ENCODE measurements at regions not wholly inside any gene's neighbourhood (a gene's known extent, or its start where the extent isn't known, plus 50 kb on each side); places are given as distances from the start of the nearest gene placed in this dataset.

- H3K27me3 ChIP-seq (ENCODE audit: insufficient read depth, low read depth): no peaks in the 10 kb centered on the region
- H3K36me3 ChIP-seq (ENCODE audit: insufficient read depth): no peaks in the 10 kb centered on the region
- H2AFZ ChIP-seq (ENCODE audit: low read depth): no peak overlapping the region
- no peak overlapping the region for H3K27ac ChIP-seq
- no peaks in the 10 kb centered on the region for H3K79me2 ChIP-seq (ENCODE audit: insufficient read depth, low read depth)
- no peak for TF ChIP-seq CTCF (conservative IDR thresholded peaks at IDR 0.05; ENCODE audit: low read depth, low read length)
- H3K4me3 ChIP-seq (IDR thresholded peaks at IDR 0.05; ENCODE audit: insufficient read depth, low read depth, low read length): no peak overlapping the region
- no peaks in the 10 kb centered on the region for H3K4me1 ChIP-seq (ENCODE audit: low read depth, poor library complexity, severe bottlenecking)
- H3K4me2 ChIP-seq: no peak overlapping the region
- H3K9ac ChIP-seq: no peak overlapping the region
- H4K20me1 ChIP-seq (ENCODE audit: insufficient read depth): no peaks in the 10 kb centered on the region
These were observed 457.0 kb upstream of the PROX1 start for GRCh38 chr1:213530611-213531320.

DNA sequence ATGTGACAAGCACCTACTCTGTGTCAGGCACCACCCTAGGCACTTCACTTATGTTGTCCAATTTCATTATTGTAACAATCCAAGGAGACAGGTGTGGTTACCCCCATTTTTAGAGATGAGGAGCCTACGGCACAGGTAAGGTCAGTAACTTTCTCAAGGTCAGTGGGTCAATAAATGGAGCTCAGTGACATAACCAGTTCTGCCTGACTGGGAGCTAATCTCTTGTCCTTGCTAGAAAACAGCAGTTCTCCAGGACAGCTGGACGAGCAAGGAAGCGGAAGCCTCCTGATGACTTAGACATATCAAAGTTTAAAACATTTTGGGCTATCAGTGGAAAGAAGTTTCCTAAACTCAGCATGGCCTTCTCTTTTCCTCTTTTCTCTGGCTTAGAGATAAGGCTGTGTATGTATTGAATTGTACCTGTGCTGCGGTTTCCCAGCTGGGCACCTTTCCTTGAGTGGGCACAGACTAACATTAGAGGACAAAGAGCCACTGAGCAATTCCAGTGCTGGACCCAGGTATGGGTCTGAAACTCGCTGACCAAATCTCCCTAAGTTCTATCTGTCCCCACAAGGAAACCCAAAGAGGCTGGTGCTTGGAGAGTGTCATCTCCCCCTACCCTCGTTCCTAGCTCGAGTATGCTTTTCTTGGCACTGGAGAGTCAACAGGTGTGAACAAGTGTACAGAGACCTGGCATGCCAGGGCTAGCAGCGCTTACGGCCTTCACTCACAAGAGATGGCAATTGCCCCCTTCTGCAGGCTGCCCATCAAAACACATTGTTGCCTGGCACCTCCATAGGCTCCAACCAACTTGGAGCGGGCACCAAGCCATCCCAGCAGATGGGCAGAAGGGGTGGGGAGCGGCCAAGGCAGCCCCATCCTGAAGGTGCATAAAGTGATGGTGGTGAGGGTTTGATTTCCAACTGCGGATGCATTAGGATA is 456.1 kb upstream of the PROX1 start:
- H3K79me2 ChIP-seq (ENCODE audit: insufficient read depth, low read depth): no peaks in the 10 kb centered on the region
- no peak overlapping the region for H3K27ac ChIP-seq
- H3K9ac ChIP-seq: no peak overlapping the region
- H3K27me3 ChIP-seq (ENCODE audit: insufficient read depth, low read depth): no peaks in the 10 kb centered on the region
- H2AFZ ChIP-seq (ENCODE audit: low read depth): no peak overlapping the region
- H3K4me2 ChIP-seq: no peak overlapping the region
- H4K20me1 ChIP-seq (ENCODE audit: insufficient read depth): no peaks in the 10 kb centered on the region
- no peaks in the 10 kb centered on the region for H3K36me3 ChIP-seq (ENCODE audit: insufficient read depth)
- H3K4me3 ChIP-seq (IDR thresholded peaks at IDR 0.05; ENCODE audit: insufficient read depth, low read depth, low read length): no peak overlapping the region
- H3K4me1 ChIP-seq (ENCODE audit: low read depth, poor library complexity, severe bottlenecking): no peaks in the 10 kb centered on the region
- no peak for TF ChIP-seq CTCF (conservative IDR thresholded peaks at IDR 0.05; ENCODE audit: low read depth, low read length)

GRCh38 chr1:213533125-213533524 is 454.6 kb upstream of the PROX1 start:
- Histone ChIP-seq H3K4me1 (ENCODE audit: low read depth, poor library complexity, severe bottlenecking) (no peaks in the 10 kb centered on the region), H3K27ac (no peak overlapping the region), H3K4me2 (no peak overlapping the region), H3K27me3 (ENCODE audit: insufficient read depth, low read depth) (no peaks in the 10 kb centered on the region), H3K4me3 (IDR thresholded peaks at IDR 0.05; ENCODE audit: insufficient read depth, low read depth, low read length) (no peak overlapping the region), H2AFZ (ENCODE audit: low read depth) (no peak overlapping the region), H3K9ac (no peak overlapping the region), H3K79me2 (ENCODE audit: insufficient read depth, low read depth) (no peaks in the 10 kb centered on the region), H3K36me3 (ENCODE audit: insufficient read depth) (no peaks in the 10 kb centered on the region), H4K20me1 (ENCODE audit: insufficient read depth) (no peaks in the 10 kb centered on the region)
- no peak for TF ChIP-seq CTCF (conservative IDR thresholded peaks at IDR 0.05; ENCODE audit: low read depth, low read length)

- no peak for TF ChIP-seq CTCF (conservative IDR thresholded peaks at IDR 0.05; ENCODE audit: low read depth, low read length)
- no peak overlapping the region for H2AFZ ChIP-seq (ENCODE audit: low read depth)
- no peaks in the 10 kb centered on the region for H3K79me2 ChIP-seq (ENCODE audit: insufficient read depth, low read depth)
- no peak overlapping the region for H3K4me2 ChIP-seq
- H3K27me3 ChIP-seq (ENCODE audit: insufficient read depth, low read depth): no peaks in the 10 kb centered on the region
- H3K36me3 ChIP-seq (ENCODE audit: insufficient read depth): no peaks in the 10 kb centered on the region
- no peak overlapping the region for H3K9ac ChIP-seq
- H3K4me3 ChIP-seq (IDR thresholded peaks at IDR 0.05; ENCODE audit: insufficient read depth, low read depth, low read length): no peak overlapping the region
- H4K20me1 ChIP-seq (ENCODE audit: insufficient read depth): no peaks in the 10 kb centered on the region
- H3K27ac ChIP-seq: no peak overlapping the region
- H3K4me1 ChIP-seq (ENCODE audit: low read depth, poor library complexity, severe bottlenecking): no peaks in the 10 kb centered on the region
These were observed 452.1 kb upstream of the PROX1 start for GRCh38 chr1:213535679-213536078.

Data from KMS-11 (cell line).